CD4-positive, alpha-beta T cell treated with Interleukin-17A for 4 hours (primary cell): ENCODE measurements at regions not wholly inside any gene's neighbourhood (a gene's known extent, or its start where the extent isn't known, plus 50 kb on each side); places are given as distances from the start of the nearest gene placed in this dataset.
"Not testable (repeated sequence)": the region's sequence is repeated elsewhere in the genome, so short reads cannot be mapped to it uniquely, and the experiment has no call there.

ENCODE experiments used
- DNase-seq: peaks from one replicate; pipeline ENCODE4 v3.0.0-alpha.2; 2020; ENCODE audit warnings: mixed read lengths

DNA sequence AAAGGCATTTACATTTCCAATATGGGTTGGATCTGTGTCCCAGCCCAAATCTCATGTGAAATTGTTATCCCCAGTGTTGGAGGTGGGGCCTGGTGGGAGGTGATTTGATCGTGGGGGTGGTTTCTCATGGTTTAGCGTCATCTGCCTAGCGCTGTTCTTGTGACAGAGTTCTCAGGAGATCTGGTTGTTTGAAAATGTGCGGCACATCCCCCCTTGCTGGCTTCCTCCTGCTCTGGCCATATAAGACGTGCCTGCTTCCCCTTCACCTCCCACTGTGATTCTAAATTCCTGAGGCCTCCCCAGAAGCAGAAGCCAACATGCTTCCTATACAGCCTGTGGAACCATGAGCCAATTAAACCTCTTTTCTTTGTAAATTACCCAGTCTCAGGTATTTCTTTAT lies 126.2 kb upstream of the FNDC3A start:
- no peak for DNase-seq

DNA sequence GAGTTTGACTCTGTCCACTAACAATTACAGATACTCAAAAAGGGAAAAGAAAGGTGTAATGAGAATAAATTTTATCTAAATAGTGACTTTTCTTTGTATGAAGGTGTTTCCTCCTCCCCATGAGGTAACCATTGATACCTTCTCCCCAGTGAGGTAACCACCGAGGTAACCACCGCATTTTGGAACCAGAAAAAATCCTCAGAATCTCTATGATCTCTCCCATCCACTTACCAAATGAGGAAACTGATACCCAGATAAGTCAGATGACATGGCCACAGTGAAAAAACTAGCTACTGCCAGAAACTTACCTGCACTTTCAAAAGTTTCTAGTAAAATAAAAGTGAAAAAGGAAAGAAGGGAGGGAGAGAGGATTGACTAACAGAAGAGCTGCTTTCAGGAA lies 124.0 kb upstream of the FNDC3A start:
- no peak for DNase-seq

- no peak for DNase-seq
These were observed 122.6 kb upstream of the FNDC3A start for GRCh38 chr13:48852911-48853727.

GRCh38 chr13:48853728-48854102 lies 122.0 kb upstream of the FNDC3A start:
- no peak for DNase-seq

- DNase-seq, result no peak
These were observed 118.1 kb upstream of the FNDC3A start for GRCh38 chr13:48857576-48857975.

DNA sequence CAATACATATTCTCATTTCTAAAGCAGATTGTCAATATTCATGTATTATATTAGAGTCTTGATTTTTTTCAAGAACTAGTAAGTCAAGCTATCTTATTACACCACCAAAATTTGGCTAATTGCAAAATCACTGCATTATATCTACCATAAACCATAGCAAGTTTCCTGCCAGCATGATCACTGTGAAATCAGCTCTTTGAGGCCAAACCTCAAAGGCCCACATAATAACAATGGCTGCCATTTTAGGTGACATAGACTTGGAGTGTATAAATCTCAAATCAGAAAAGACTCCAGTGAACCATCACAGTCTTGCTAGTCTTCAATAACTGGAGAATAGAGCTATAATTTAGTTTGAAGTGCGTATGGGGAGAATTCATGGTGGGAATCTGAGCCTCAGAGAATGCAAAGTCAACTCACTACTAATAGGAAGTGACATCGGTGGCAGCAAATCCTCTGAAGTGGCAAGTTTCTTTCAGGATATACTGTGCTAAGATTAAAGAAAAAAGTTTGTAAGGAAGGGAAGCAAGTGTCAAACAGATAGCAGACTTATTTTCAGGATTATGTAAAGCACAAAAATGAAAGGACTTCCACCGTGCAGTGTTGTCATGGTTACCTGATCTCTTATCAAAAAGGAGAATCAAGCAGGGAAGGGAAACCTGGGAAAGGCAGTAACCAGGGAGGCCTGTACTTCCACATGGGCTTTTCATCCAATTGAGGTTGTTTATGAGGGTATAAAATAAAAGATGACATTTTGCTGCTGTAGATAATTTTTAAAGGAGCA lies 117.4 kb upstream of the FNDC3A start:
- no peak for DNase-seq

GRCh38 chr13:48859272-48860105 lies 116.2 kb upstream of the FNDC3A start:
- no peak for DNase-seq

GRCh38 chr13:48860364-48860763 lies 115.3 kb upstream of the FNDC3A start:
- DNase-seq, result no peak

- DNase-seq, result no peak
These were observed 113.1 kb upstream of the FNDC3A start for GRCh38 chr13:48862572-48862971.

DNA sequence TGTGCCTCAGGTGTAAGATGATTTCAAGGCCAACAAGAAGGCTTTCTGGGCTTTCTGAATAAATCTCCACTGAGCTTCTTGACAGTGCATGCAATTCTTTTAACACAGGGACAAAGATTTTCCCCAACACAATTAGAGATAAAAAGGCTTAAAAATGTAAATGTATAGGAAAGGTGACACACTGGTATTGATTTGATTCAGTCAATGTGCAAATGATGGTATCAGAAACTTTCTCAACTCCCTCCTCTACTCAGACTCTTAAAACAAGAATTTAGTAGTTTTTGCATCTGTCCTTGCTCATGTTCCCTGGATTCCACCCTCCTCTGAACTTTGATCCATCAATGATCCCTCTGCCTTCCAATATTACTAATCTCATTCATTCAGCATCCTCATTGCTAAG lies 111.6 kb upstream of the FNDC3A start:
- no peak for DNase-seq

DNA sequence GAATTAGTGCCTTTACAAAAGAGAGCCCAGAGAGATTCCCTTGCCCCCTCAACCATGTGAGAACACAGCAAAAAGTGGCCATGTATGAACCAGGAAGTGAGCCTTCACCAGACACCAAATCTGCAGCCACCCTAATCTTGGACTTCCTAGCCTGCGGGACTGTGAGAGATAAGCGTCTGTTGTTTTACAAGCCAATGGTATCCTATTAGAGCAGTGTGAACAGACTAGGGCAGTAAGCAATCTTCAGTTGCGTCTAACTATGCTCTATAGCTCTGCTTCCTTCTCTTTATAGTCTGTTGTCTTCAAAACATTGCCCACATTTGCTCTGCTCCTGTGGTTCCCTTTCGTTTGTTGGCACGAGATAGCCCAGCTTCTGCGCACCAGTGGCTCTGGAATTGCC lies 109.5 kb upstream of the FNDC3A start:
- DNase-seq, result no peak

- DNase-seq, result no peak
These were observed 102.6 kb upstream of the FNDC3A start for GRCh38 chr13:48873081-48873480.

DNA sequence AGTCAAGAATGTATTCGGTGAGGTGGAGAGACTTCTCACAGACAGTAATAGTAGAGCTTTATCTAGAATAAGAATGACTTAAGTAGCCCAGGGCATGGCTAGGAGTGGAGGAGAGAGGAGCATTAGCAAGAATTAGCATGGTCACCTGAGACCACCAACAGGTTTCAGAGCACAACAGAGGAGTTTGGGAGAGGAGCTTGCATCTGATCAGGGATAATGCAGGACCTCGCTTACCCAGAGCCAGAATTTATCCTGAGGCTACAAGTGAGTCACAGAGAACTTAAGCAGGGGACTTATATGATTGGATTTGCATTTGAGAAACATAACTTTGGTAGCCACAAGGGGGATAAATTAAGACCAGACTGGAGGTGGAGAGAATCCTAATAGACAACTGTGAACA lies 102.1 kb upstream of the FNDC3A start:
- DNase-seq, result no peak

GRCh38 chr13:48874165-48874564 lies 101.5 kb upstream of the FNDC3A start:
- no peak for DNase-seq

DNA sequence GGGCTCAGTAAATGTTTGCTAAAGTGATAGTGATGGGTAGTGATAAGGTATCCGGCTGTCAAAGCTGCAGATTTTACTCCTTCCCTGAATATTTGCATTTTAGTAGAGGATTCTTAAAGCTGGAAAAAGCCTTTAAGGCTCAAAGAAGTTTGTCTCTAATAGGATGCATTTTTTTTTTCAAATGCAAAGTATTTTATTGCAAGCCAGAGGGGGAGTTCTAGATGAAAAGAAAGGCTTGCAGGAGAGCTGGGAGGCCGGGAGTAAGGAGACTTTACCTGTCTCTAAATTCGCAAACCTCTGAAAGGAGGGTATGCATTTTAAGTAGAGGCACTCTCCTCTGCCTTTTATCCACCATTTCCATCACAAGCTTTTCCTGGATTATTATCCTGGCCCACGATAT lies 100.7 kb upstream of the FNDC3A start:
- no peak for DNase-seq

- no peak for DNase-seq
These were observed 99.4 kb upstream of the FNDC3A start for GRCh38 chr13:48876289-48876688.

GRCh38 chr13:48879432-48879831 lies 96.3 kb upstream of the FNDC3A start:
- DNase-seq, result no peak

GRCh38 chr13:48879854-48880253 lies 95.9 kb upstream of the FNDC3A start:
- no peak for DNase-seq

DNA sequence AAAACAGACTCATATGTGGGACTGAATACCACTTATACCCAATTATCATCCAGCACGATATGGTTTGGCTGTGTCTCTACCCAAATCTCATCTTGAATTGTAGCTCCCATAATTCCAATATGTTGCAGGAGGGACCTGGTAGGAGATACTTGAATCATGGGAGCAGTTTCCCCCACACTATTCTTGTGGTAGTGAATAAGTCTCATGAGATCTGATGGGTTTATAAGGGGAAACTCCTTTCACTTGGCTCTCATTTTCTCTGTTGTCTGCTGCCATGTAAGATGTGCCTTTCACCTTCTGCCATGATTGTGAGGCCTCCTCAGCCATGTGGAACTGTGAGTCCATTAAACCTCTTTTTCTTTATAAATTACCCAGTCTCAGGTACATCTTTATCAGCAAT lies 91.9 kb upstream of the FNDC3A start:
- DNase-seq, result not testable (repeated sequence)

DNA sequence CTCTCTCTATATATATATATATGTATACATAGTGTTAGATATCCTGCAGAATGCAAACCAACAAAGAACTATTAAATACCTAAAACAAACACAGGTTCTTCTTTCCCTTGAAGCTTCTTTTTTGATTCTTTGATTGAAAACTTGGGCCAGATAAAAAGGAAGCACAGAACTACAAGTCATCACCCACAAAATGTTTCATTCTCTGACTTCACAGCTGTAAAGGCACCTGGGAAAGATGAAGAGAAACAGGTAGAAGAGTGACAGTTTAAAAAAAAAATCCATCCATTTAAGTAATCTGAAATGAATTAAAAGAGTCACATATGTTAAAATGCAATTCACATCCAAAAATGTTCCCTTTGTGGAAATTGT lies 90.7 kb upstream of the FNDC3A start:
- no peak for DNase-seq

GRCh38 chr13:48888613-48889012 lies 87.1 kb upstream of the FNDC3A start:
- DNase-seq, result no peak

DNA sequence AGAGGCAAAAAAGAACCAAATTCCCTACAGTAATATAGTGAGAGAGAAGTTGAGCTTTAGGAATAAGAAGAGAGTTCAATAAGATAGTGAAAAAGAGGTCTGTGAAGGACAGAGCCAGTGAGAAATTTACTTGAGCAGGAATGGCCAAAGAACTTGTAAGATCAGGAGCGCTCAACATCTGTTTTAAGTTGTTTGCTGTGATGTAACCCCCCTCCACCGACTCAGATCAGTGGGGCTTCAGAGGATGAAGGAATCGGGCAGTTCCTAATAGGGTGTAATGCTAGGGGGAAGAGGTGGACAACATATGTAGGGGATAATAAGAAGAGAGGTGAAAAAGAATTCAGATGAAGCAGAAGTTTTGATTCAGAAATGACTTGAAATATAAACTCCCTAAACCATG lies 85.3 kb upstream of the FNDC3A start:
- DNase-seq, result no peak

- DNase-seq, result no peak
These were observed 84.1 kb upstream of the FNDC3A start for GRCh38 chr13:48891586-48891985.
